Activated CD8-positive, alpha-beta T cell treated with anti-CD3 and anti-CD28 coated beads for 36 hours (primary cell): ENCODE measurements at regions not wholly inside any gene's neighbourhood (a gene's known extent, or its start where the extent isn't known, plus 50 kb on each side); places are given as distances from the start of the nearest gene placed in this dataset.

Experiments used
- ATAC-seq: fragments of 200-7000 bp; cut with Tn5 transposase; one replicate; pipeline ENCODE4 v1.10.0; 2021; ENCODE audit warnings: mild to moderate bottlenecking, moderate library complexity
- CTCF ChIA-PET: fragments of 350-600 bp; sonication (Branson Sonifier 250); formaldehyde crosslinking; loops from one replicate; lab custom pipeline; 2021; ENCODE audit warnings: antibody characterized with exemption; lab: Charles Lee
- POLR2A ChIA-PET: fragments of 350-600 bp; sonication (Branson Sonifier 250); formaldehyde crosslinking; loops from one replicate; lab custom pipeline; 2021; ENCODE audit warnings: antibody characterized with exemption; lab: Charles Lee
- DNase-seq: peaks from one replicate; pipeline ENCODE4 v3.0.0-alpha.2; 2020
- H3K27ac Mint-ChIP-seq: one replicate; pipeline ENCODE4 v1.8.0; 2021; ENCODE audit warnings: mild to moderate bottlenecking, mixed read lengths
- H3K27me3 Mint-ChIP-seq: one replicate; pipeline ENCODE4 v1.8.0; 2021; ENCODE audit warnings: mixed read lengths
- H3K36me3 Mint-ChIP-seq: one replicate; pipeline ENCODE4 v1.8.0; 2021; ENCODE audit warnings: low read depth, mixed read lengths
- H3K4me1 Mint-ChIP-seq: one replicate; pipeline ENCODE4 v1.8.0; 2021; ENCODE audit warnings: low read depth, mixed read lengths
- H3K4me3 Mint-ChIP-seq: one replicate; pipeline ENCODE4 v1.8.0; 2021; ENCODE audit warnings: mild to moderate bottlenecking, moderate library complexity, mixed read lengths
- H3K9me3 Mint-ChIP-seq: one replicate; pipeline ENCODE4 v1.8.0; 2021; ENCODE audit warnings: mixed read lengths
- intact Hi-C: fragments of 100-400 bp; cut with micrococcal nuclease; formaldehyde crosslinking; loops from one replicate; pipeline ENCODE4 v1.10.0; 2022
- TF ChIP-seq, protein P1 (sequence below): fragments of 200-600 bp; IDR thresholded peaks from one replicate; pipeline ENCODE4 v1.8.0; 2022; ENCODE audit warnings: antibody characterized with exemption, mild to moderate bottlenecking

GRCh38 chr13:107845911-107846310, 369.4 kb downstream of the LIG4 start:
- no peak for DNase-seq
- TF ChIP-seq, protein P1, sequence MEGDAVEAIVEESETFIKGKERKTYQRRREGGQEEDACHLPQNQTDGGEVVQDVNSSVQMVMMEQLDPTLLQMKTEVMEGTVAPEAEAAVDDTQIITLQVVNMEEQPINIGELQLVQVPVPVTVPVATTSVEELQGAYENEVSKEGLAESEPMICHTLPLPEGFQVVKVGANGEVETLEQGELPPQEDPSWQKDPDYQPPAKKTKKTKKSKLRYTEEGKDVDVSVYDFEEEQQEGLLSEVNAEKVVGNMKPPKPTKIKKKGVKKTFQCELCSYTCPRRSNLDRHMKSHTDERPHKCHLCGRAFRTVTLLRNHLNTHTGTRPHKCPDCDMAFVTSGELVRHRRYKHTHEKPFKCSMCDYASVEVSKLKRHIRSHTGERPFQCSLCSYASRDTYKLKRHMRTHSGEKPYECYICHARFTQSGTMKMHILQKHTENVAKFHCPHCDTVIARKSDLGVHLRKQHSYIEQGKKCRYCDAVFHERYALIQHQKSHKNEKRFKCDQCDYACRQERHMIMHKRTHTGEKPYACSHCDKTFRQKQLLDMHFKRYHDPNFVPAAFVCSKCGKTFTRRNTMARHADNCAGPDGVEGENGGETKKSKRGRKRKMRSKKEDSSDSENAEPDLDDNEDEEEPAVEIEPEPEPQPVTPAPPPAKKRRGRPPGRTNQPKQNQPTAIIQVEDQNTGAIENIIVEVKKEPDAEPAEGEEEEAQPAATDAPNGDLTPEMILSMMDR, result no peak
- Mint-ChIP-seq H3K4me1 (no peaks in the 10 kb centered on the region), H3K36me3 (no peaks in the 10 kb centered on the region), H3K27me3 (no peaks in the 10 kb centered on the region), H3K27ac (no peak overlapping the region), H3K9me3 (no peaks in the 10 kb centered on the region), H3K4me3 (no peak overlapping the region)
- no peak for ATAC-seq
- ChIA-PET CTCF (no interaction called here), POLR2A (no interaction called here)
- intact Hi-C loops, result no loop called here

GRCh38 chr13:107843681-107844080, 371.7 kb downstream of the LIG4 start:
- ChIA-PET POLR2A (no interaction called here), CTCF (no interaction called here)
- Mint-ChIP-seq H3K4me3 (no peak overlapping the region), H3K36me3 (no peaks in the 10 kb centered on the region), H3K27me3 (no peaks in the 10 kb centered on the region), H3K9me3 (no peaks in the 10 kb centered on the region), H3K4me1 (no peaks in the 10 kb centered on the region), H3K27ac (no peak overlapping the region)
- TF ChIP-seq, protein P1, result no peak
- DNase-seq (no peak), ATAC-seq (no peak)
- intact Hi-C loops, result no loop called here

- Mint-ChIP-seq H3K27ac (no peak overlapping the region), H3K27me3 (no peaks in the 10 kb centered on the region), H3K9me3 (no peaks in the 10 kb centered on the region), H3K4me1 (no peaks in the 10 kb centered on the region), H3K36me3 (no peaks in the 10 kb centered on the region), H3K4me3 (no peak overlapping the region)
- ChIA-PET CTCF (no interaction called here), POLR2A (no interaction called here)
- intact Hi-C loops, result no loop called here
- TF ChIP-seq, protein P1, result no peak
- ATAC-seq, result no peak
- DNase-seq, result no peak
These were observed 372.1 kb downstream of the LIG4 start for GRCh38 chr13:107843281-107843680.

DNA sequence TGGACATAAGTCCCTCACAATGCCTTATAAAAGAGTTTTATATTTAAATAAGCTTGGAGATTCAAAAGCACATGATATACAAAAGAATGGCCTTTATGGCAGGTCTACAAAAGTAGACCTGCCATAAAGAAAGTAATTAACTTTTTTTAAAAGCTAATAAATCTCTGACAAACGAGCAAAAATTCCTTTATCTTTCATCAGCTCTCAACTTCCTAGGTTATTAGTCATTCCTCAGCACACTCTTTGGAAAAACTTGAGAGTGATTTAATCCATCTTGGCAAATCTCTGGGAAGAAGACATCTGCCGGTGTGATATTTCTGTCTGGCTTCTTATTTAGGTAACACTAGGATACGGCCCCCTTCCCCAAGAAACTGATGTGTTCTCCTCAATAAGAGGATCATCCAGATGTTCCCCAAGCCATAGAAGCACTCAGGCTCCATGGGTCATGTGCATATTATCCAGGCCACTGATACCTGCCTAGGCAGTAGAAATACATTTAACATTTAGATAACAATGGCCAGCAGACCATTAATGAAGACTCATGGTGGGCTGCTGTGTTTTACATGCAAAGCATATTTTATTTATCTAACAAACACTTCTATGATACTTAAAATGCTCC, 372.7 kb downstream of the LIG4 start:
- Mint-ChIP-seq H3K4me1 (no peaks in the 10 kb centered on the region), H3K27me3 (no peaks in the 10 kb centered on the region), H3K27ac (no peak overlapping the region), H3K36me3 (no peaks in the 10 kb centered on the region), H3K4me3 (no peak overlapping the region), H3K9me3 (no peaks in the 10 kb centered on the region)
- intact Hi-C loops, result no loop called here
- ChIA-PET CTCF (no interaction called here), POLR2A (no interaction called here)
- TF ChIP-seq, protein P1, result no peak
- ATAC-seq, result no peak
- no peak for DNase-seq

DNA sequence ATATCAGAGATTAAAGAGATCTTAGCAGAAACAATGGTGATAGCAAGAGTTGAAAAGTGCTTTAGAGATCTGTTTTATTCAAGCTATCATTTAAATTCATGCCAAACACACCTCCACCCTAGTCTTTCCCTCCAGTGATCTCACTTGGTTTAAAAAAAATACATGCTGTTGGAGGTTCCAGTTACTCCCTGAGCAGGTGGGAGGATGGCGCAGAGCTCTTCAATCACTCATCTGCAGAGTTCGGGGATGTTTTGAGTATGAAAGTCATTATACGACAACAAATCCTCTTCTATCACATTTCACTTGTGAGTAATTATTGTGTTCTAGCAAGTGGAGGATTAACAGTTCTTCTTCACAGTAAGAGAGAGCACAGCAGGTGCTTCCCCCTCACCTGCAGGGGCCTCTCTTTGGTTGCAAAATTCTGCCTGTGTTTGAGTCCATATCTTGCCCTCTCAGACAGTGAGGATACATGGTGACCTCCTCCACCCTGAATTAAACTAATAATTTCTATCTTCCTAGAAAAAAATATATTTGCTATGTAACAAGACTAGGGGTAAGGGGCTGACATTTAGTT, 376.7 kb downstream of the LIG4 start:
- ATAC-seq, result no peak
- Mint-ChIP-seq H3K36me3 (no peaks in the 10 kb centered on the region), H3K4me3 (no peak overlapping the region), H3K27ac (no peak overlapping the region), H3K4me1 (no peaks in the 10 kb centered on the region), H3K27me3 (no peaks in the 10 kb centered on the region), H3K9me3 (no peaks in the 10 kb centered on the region)
- intact Hi-C loops, result no loop called here
- ChIA-PET CTCF (no interaction called here), POLR2A (no interaction called here)
- DNase-seq, result no peak
- TF ChIP-seq, protein P1, result no peak
